GM23248 (cell line): ENCODE measurements at regions not wholly inside any gene's neighbourhood (a gene's known extent, or its start where the extent isn't known, plus 50 kb on each side); places are given as distances from the start of the nearest gene placed in this dataset.

Experiments
- DNase-seq: peaks from one replicate; pipeline ENCODE4 v3.0.0-alpha.2; 2015
- H2AFZ ChIP-seq: fragments of 200-600 bp; sonication (generic); 2 replicates; pipeline ENCODE4 v1.6.1; 2016; ENCODE audit warnings: antibody characterized with exemption
- H3F3A ChIP-seq: fragments of 200-600 bp; sonication (generic); 2 replicates; pipeline ENCODE4 v1.6.1; 2016; ENCODE audit warnings: mild to moderate bottlenecking, antibody characterized with exemption, mixed run types; ENCODE audit not compliant: insufficient read depth
- H3K27ac ChIP-seq: fragments of 200-600 bp; sonication (generic); 2 replicates; pipeline ENCODE4 v1.5.1; 2016; ENCODE audit warnings: mild to moderate bottlenecking
- H3K27me3 ChIP-seq: fragments of 200-600 bp; sonication (generic); replicated peaks from 2 replicates; pipeline ENCODE4 v1.6.1; 2016; ENCODE audit warnings: mild to moderate bottlenecking; ENCODE audit not compliant: insufficient read depth
- H3K36me3 ChIP-seq: fragments of 200-600 bp; sonication (generic); 2 replicates; pipeline ENCODE4 v1.6.1; 2016; ENCODE audit warnings: low read depth, mild to moderate bottlenecking
- H3K4me1 ChIP-seq: fragments of 200-600 bp; sonication (generic); 2 replicates; pipeline ENCODE4 v1.6.1; 2016; ENCODE audit warnings: mild to moderate bottlenecking; ENCODE audit not compliant: insufficient read depth
- H3K4me2 ChIP-seq: fragments of 200-600 bp; sonication (generic); one replicate; pipeline ENCODE4 v1.6.1; 2016; ENCODE audit warnings: mild to moderate bottlenecking; ENCODE audit not compliant: unreplicated experiment
- H3K4me3 ChIP-seq: fragments of 200-600 bp; sonication (generic); 2 replicates; pipeline ENCODE4 v1.5.1; 2016; ENCODE audit warnings: mild to moderate bottlenecking
- H3K79me2 ChIP-seq: fragments of 200-600 bp; sonication (generic); 2 replicates; pipeline ENCODE4 v1.6.1; 2016; ENCODE audit warnings: mild to moderate bottlenecking; ENCODE audit not compliant: insufficient read depth
- H3K9ac ChIP-seq: fragments of 200-600 bp; sonication (generic); 2 replicates; pipeline ENCODE4 v1.6.1; 2016; ENCODE audit warnings: mild to moderate bottlenecking
- H3K9me2 ChIP-seq: fragments of 200-600 bp; sonication (generic); 2 replicates; pipeline ENCODE4 v1.6.1; 2016; ENCODE audit warnings: mixed run types, mild to moderate bottlenecking, moderate library complexity; ENCODE audit not compliant: insufficient read depth
- H3K9me3 ChIP-seq: fragments of 200-600 bp; sonication (generic); one replicate; pipeline ENCODE4 v1.6.1; 2017; ENCODE audit warnings: low read depth
- H4K20me1 ChIP-seq: fragments of 200-600 bp; sonication (generic); 2 replicates; pipeline ENCODE4 v1.6.0; 2016; ENCODE audit not compliant: insufficient read depth
- EZH2 ChIP-seq: fragments of 200-600 bp; sonication (generic); IDR thresholded peaks from 2 replicates; pipeline ENCODE4 v1.6.1; 2018; ENCODE audit warnings: antibody characterized with exemption, mild to moderate bottlenecking; ENCODE audit not compliant: insufficient read depth, poor library complexity, severe bottlenecking
- EZH2phosphoT487 ChIP-seq: fragments of 200-600 bp; sonication (generic); IDR thresholded peaks from 2 replicates; pipeline ENCODE4 v1.6.1; 2018; ENCODE audit warnings: antibody characterized with exemption, moderate library complexity, mild to moderate bottlenecking, low read depth; ENCODE audit not compliant: insufficient read depth
- WGBS, 2 experiments: methylation state at CpG; one replicate each; pipeline ENCODE4 v1.1.6; 2015 to 2017; ENCODE audit warnings: low lambda C conversion rate in 2 of 2, low coverage in 1 of 2; ENCODE audit errors: missing lambda C conversion rate in 2 of 2; 5-methylcytosine and 5-hydroxymethylcytosine counted together
- in situ Hi-C: fragments of 300-500 bp; cut with MboI; formaldehyde crosslinking; loops from 2 replicates; pipeline ENCODE4 v1.15.0; 2020

- no peak overlapping the region for H3K9ac ChIP-seq
- no peak overlapping the region for H2AFZ ChIP-seq
- H3K4me3 ChIP-seq: no peak overlapping the region
- H3K27ac ChIP-seq: no peak overlapping the region
- TF ChIP-seq EZH2 (no peak), EZH2phosphoT487 (no peak)
- no peak for DNase-seq
- 51 to 56% methylated on average over 5 of the region's 5 CpGs for WGBS, 2 experiments
- H3K27me3 ChIP-seq: no peaks in the 10 kb centered on the region
- H3K9me2 ChIP-seq: no peaks in the 10 kb centered on the region
- no peak overlapping the region for H3K4me2 ChIP-seq
- in situ Hi-C loops: no loop called here
- H3K9me3 ChIP-seq: no peaks in the 10 kb centered on the region
- H3K36me3 ChIP-seq: no peaks in the 10 kb centered on the region
- H3K79me2 ChIP-seq: no peaks in the 10 kb centered on the region
- no peaks in the 10 kb centered on the region for H3F3A ChIP-seq
- H4K20me1 ChIP-seq: no peaks in the 10 kb centered on the region
- no peaks in the 10 kb centered on the region for H3K4me1 ChIP-seq
Measured at GRCh38 chrX:124208660-124209059, 123.8 kb upstream of the TEX13D start.

GRCh38 chrX:124209792-124210576, 122.5 kb upstream of the TEX13D start:
- TF ChIP-seq EZH2phosphoT487: no peak
- TF ChIP-seq EZH2: no peak
- Histone ChIP-seq H3K79me2 (no peaks in the 10 kb centered on the region), H3K9ac (no peak overlapping the region), H3K9me2 (no peaks in the 10 kb centered on the region), H3K36me3 (no peaks in the 10 kb centered on the region), H3K27me3 (no peaks in the 10 kb centered on the region), H3F3A (no peaks in the 10 kb centered on the region), H4K20me1 (no peaks in the 10 kb centered on the region), H2AFZ (no peak overlapping the region), H3K4me2 (no peak overlapping the region), H3K9me3 (no peaks in the 10 kb centered on the region), H3K4me3 (no peak overlapping the region), H3K4me1 (no peaks in the 10 kb centered on the region), H3K27ac (no peak overlapping the region)
- in situ Hi-C loops: loop anchor here (10.0 kb wide), 1 partner anchor 175 kb away; no protein-coding TSS in a partner anchor
- DNase-seq: no peak
- WGBS, 2 experiments: 20 to 24% methylated on average over 6 of the region's 6 CpGs

GRCh38 chrX:124211312-124211942, 121.0 kb upstream of the TEX13D start:
- in situ Hi-C loops: loop anchor here (10.0 kb wide), 1 partner anchor 173 kb away; no protein-coding TSS in a partner anchor
- Histone ChIP-seq H3K36me3 (no peaks in the 10 kb centered on the region), H3K4me3 (no peak overlapping the region), H4K20me1 (no peaks in the 10 kb centered on the region), H3K27me3 (no peaks in the 10 kb centered on the region), H2AFZ (no peak overlapping the region), H3K9me3 (no peaks in the 10 kb centered on the region), H3K9ac (no peak overlapping the region), H3K9me2 (no peaks in the 10 kb centered on the region), H3K79me2 (no peaks in the 10 kb centered on the region), H3F3A (no peaks in the 10 kb centered on the region), H3K4me2 (no peak overlapping the region), H3K27ac (no peak overlapping the region), H3K4me1 (no peaks in the 10 kb centered on the region)
- DNase-seq: peak; percentile 48
- 86 to 92% methylated on average over 3 of the region's 3 CpGs for WGBS, 2 experiments
- TF ChIP-seq EZH2phosphoT487 (no peak), EZH2 (no peak)

GRCh38 chrX:124212622-124213021, 119.8 kb upstream of the TEX13D start:
- in situ Hi-C loops: loop anchor here (10.0 kb wide), 1 partner anchor 172 kb away; no protein-coding TSS in a partner anchor
- H3K4me3 ChIP-seq: no peak overlapping the region

More at GRCh38 chrX:124212622-124213021, 119.8 kb upstream of the TEX13D start:
- Histone ChIP-seq H4K20me1 (no peaks in the 10 kb centered on the region), H3F3A (no peaks in the 10 kb centered on the region), H3K9ac (no peak overlapping the region), H3K4me2 (no peak overlapping the region), H2AFZ (no peak overlapping the region), H3K9me3 (no peaks in the 10 kb centered on the region), H3K79me2 (no peaks in the 10 kb centered on the region), H3K36me3 (no peaks in the 10 kb centered on the region), H3K27ac (no peak overlapping the region), H3K4me1 (peaks cover 4% of the 10 kb centered on the region; the same call in 1 of the 2 replicates), H3K27me3 (no peaks in the 10 kb centered on the region), H3K9me2 (no peaks in the 10 kb centered on the region)
- no peak for TF ChIP-seq EZH2phosphoT487
- no peak for DNase-seq
- 67 to 72% methylated on average over 3 of the region's 3 CpGs for WGBS, 2 experiments
